ENCODE measurements at regions not wholly inside any gene's neighbourhood (a gene's known extent, or its start where the extent isn't known, plus 50 kb on each side); places are given as distances from the start of the nearest gene placed in this dataset.

DNA sequence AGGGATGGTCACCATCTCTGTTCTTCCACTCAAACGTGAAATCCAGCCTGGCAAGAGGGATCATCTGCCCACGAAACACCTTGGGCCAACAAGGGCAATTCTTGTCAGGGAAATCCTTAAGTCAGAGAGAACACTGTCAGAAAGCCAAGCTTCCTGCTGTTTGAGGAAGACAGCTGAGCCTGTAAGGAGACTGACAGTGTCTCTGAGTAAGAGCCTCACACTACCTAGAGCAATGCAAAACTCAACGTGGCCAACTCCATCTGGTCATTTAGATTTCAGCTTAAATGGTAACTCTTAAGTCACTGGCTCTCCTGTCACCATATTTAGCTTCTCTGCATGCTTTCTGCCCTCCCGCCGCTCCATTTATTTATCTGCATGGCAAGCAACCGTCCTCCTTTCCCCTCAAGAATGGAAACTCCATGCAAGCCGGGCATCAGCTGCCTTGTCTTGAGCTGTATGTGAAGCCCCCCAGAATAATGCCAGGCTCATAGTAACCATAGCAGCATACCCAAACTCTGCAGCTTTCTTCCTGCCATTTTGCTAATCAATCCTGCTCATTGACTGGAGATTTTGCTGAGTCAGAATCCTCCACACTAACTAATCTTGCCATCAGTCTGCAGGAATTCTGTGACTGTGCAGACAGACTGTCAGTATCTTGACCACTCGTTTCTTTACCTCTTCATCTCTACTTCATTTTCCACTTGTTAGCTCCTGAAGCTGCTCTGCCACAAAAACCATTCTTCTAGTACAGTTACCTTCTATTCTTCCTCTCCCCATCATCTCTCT is 159.8 kb downstream of the IRS2 start:
- no peaks in the 10 kb centered on the region for H3K4me1 ChIP-seq
- H3K4me3 ChIP-seq: no peak overlapping the region
- no peaks in the 10 kb centered on the region for H3K9me3 ChIP-seq
- ATAC-seq (no peak), DNase-seq (no peak)
- H3K27ac ChIP-seq: no peak overlapping the region
- intact Hi-C loops (cut with DNase I): no loop called here
- H3K36me3 ChIP-seq (replicated peaks in 1 of 2; ENCODE audit: insufficient read depth in 1 of 2, low read depth in 2 of 2): no peaks in the 10 kb centered on the region
- H3K27me3 ChIP-seq: no peaks in the 10 kb centered on the region
- no peak for TF ChIP-seq POLR2A (IDR thresholded peaks at IDR 0.05)
- TF ChIP-seq, protein P1, sequence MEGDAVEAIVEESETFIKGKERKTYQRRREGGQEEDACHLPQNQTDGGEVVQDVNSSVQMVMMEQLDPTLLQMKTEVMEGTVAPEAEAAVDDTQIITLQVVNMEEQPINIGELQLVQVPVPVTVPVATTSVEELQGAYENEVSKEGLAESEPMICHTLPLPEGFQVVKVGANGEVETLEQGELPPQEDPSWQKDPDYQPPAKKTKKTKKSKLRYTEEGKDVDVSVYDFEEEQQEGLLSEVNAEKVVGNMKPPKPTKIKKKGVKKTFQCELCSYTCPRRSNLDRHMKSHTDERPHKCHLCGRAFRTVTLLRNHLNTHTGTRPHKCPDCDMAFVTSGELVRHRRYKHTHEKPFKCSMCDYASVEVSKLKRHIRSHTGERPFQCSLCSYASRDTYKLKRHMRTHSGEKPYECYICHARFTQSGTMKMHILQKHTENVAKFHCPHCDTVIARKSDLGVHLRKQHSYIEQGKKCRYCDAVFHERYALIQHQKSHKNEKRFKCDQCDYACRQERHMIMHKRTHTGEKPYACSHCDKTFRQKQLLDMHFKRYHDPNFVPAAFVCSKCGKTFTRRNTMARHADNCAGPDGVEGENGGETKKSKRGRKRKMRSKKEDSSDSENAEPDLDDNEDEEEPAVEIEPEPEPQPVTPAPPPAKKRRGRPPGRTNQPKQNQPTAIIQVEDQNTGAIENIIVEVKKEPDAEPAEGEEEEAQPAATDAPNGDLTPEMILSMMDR (IDR thresholded peaks at IDR 0.05): no peak
- WGBS, 2 donors: 57% methylated on average over 8 of the region's 8 CpGs

DNA sequence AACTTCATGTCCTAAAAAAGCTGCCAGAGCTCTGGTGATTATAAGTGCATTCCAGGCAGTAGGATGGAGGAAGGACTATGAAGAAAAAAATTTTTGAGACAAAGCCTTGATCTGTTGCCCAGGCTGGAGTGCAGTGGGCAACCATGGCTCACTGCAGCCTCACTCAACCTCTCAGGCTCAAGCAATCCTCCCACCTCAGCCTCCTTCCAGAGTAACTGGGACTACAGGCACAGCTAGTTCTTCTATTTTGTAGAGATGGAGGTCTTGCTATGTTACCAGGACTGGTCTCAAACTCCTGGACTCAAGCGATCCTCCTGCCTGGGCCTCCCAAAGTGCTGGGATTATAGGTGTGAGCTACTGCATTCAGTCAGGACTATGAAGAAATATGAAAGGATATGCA is 161.2 kb downstream of the IRS2 start:
- 33 to 84% methylated on average over 1 of the region's 1 CpG for WGBS, 2 donors
- H3K27ac ChIP-seq: no peak overlapping the region
- no peaks in the 10 kb centered on the region for H3K9me3 ChIP-seq
- no peak for DNase-seq
- intact Hi-C loops (cut with DNase I): no loop called here
- no peak for TF ChIP-seq POLR2A (IDR thresholded peaks at IDR 0.05)
- TF ChIP-seq, protein P1 (IDR thresholded peaks at IDR 0.05): no peak
- no peak overlapping the region for H3K4me3 ChIP-seq
- H3K36me3 ChIP-seq (replicated peaks in 1 of 2; ENCODE audit: insufficient read depth in 1 of 2, low read depth in 2 of 2): no peaks in the 10 kb centered on the region
- H3K4me1 ChIP-seq: no peaks in the 10 kb centered on the region
- ATAC-seq: no peak
- H3K27me3 ChIP-seq: no peaks in the 10 kb centered on the region

DNA sequence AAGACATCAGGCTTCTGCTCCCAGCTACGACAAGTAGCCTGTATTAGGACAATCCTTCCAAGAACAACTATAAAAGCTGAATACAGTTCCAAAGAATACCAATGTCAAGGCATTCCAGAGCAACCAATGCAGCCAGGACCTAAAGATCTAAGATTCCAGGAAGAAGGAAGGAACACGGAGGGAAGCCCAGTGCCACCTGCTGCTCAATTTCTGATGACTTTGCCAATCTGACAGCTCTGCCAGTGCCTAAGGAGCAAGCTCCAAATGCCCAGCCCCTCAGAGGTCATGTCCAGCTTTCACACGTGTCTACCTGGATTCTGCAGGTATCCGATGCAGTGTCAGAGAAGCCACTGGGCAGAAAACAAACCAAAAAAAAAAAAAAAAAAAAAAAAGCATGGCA is 164.4 kb downstream of the IRS2 start:
- ATAC-seq: no peak
- Histone ChIP-seq H3K9me3 (no peaks in the 10 kb centered on the region), H3K36me3 (replicated peaks in 1 of 2; ENCODE audit: insufficient read depth in 1 of 2, low read depth in 2 of 2) (no peaks in the 10 kb centered on the region), H3K27ac (no peak overlapping the region), H3K27me3 (no peaks in the 10 kb centered on the region), H3K4me1 (no peaks in the 10 kb centered on the region), H3K4me3 (no peak overlapping the region)
- WGBS, 2 donors: 59 to 84% methylated on average over 4 of the region's 4 CpGs
- DNase-seq: no peak
- intact Hi-C loops (cut with DNase I): no loop called here
- TF ChIP-seq POLR2A (IDR thresholded peaks at IDR 0.05): no peak
- TF ChIP-seq, protein P1 (IDR thresholded peaks at IDR 0.05): no peak

DNA sequence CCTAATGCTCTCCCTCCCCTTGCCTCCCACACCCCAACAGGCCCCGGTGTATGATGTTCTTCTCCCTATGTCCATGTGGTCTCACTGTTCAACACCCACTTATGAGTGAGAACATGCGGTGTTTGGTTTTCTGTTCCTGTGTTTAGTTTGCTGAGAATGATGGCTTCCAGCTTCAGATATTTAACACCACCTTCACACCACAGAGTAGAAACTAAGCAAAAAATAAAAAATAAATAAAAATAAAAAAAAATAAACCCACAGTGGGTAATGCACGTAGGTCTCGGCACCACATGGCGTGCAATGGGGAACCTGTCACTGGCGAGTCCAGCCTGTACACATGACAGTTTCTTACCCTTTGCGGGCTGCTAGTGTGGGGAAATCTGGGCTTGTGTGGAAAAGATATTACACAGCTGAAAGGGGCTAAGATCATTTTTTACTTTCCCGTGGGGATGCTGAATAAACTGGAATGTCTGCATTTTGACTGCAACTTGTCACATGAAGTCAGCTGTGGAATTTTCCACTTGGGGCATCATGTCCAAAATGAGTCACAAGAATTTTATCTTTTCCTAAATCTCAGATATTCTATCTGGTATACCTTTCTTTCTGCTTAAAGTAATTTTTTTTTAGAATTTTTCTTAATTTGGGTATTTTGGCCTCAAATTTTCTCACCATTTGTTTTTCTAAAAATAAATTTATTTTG is 170.5 kb downstream of the IRS2 start:
- 76 to 81% methylated on average over 8 of the region's 8 CpGs for WGBS, 2 donors
- Histone ChIP-seq H3K4me3 (no peak overlapping the region), H3K27ac (no peak overlapping the region), H3K36me3 (replicated peaks in 1 of 2; ENCODE audit: insufficient read depth in 1 of 2, low read depth in 2 of 2) (no peaks in the 10 kb centered on the region), H3K9me3 (no peaks in the 10 kb centered on the region), H3K27me3 (no peaks in the 10 kb centered on the region), H3K4me1 (no peaks in the 10 kb centered on the region)
- intact Hi-C loops (cut with DNase I): no loop called here
- TF ChIP-seq POLR2A (IDR thresholded peaks at IDR 0.05): no peak
- TF ChIP-seq, protein P1 (IDR thresholded peaks at IDR 0.05): no peak
- ATAC-seq (no peak), DNase-seq (no peak)
